ENCODE measurements at regions not wholly inside any gene's neighbourhood (a gene's known extent, or its start where the extent isn't known, plus 50 kb on each side); places are given as distances from the start of the nearest gene placed in this dataset.

DNA sequence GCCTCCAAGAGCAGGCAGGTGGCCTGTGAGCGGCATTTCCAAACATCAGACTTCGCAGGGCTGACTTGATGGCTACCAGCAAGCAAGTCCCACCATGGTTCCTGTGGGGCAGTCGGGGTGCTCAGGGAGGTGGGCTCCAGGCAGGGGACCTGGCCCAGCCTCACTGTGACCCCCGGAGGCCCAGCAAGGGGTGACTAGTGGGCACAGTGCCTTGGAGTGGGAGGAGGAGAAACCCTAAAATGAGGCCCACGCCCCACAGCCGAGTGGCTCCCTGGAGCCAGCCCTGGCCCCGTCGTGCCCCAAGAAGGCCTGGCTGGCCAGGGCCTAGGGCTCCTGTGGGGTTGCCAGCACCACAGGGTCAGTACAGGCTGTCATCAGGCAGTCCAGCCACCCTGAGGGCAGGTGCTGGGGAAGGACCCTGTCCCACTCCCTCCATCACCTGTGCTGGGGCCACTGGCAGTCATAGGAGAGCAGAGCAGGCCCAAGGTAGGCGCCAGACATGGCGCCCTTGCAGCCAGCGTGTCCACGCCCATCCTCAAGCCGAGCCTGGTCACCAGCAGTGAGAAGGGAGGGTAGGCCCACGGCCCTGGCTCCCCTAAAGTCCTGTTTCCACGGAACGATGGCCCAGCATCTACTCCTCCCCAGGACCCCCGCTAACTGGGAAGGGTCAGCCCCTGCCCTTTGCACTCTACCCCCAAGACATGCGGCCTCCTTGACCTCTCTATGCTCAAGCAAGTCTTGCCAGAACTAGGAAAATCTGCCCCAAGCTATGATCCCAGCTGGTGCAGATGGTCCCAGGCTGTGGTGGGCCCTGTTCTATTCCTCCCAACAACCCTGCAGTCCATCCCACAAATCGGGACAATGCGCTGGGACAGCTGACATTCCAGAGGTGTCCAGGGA lies 144.2 kb upstream of the C14orf180 start:
- TF ChIP-seq POLR2AphosphoS5 (IDR thresholded peaks at IDR 0.05) (no peak), POLR2A (IDR thresholded peaks at IDR 0.05) (no peak)
- TF ChIP-seq, protein P1, sequence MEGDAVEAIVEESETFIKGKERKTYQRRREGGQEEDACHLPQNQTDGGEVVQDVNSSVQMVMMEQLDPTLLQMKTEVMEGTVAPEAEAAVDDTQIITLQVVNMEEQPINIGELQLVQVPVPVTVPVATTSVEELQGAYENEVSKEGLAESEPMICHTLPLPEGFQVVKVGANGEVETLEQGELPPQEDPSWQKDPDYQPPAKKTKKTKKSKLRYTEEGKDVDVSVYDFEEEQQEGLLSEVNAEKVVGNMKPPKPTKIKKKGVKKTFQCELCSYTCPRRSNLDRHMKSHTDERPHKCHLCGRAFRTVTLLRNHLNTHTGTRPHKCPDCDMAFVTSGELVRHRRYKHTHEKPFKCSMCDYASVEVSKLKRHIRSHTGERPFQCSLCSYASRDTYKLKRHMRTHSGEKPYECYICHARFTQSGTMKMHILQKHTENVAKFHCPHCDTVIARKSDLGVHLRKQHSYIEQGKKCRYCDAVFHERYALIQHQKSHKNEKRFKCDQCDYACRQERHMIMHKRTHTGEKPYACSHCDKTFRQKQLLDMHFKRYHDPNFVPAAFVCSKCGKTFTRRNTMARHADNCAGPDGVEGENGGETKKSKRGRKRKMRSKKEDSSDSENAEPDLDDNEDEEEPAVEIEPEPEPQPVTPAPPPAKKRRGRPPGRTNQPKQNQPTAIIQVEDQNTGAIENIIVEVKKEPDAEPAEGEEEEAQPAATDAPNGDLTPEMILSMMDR (IDR thresholded peaks at IDR 0.05): no peak

Data from breast epithelium (tissue), 3 donors.